Cardiac fibroblast (primary cell): ENCODE measurements at regions not wholly inside any gene's neighbourhood (a gene's known extent, or its start where the extent isn't known, plus 50 kb on each side); places are given as distances from the start of the nearest gene placed in this dataset.

Experiments
- DNase-seq, 2 donors: peaks; one replicate each; pipeline versions ENCODE4 v3.0.0 to v3.0.0-alpha.2; 2010; ENCODE audit warnings: low read depth in 2 of 2
- H3K4me3 ChIP-seq, 2 donors: replicated peaks in 1 of 2; 1 replicate in 1 of 2; 2 replicates in 1 of 2; pipeline ENCODE4 v1.5.1; 2011; ENCODE audit warnings: low read depth in 2 of 2, low read length in 2 of 2, mild to moderate bottlenecking in 2 of 2, moderate library complexity in 1 of 2
- TF ChIP-seq, protein P1 (sequence below): IDR thresholded peaks from one replicate; pipeline ENCODE4 v1.5.1; 2011; ENCODE audit warnings: low read depth, mild to moderate bottlenecking, low read length, inconsistent platforms

DNA sequence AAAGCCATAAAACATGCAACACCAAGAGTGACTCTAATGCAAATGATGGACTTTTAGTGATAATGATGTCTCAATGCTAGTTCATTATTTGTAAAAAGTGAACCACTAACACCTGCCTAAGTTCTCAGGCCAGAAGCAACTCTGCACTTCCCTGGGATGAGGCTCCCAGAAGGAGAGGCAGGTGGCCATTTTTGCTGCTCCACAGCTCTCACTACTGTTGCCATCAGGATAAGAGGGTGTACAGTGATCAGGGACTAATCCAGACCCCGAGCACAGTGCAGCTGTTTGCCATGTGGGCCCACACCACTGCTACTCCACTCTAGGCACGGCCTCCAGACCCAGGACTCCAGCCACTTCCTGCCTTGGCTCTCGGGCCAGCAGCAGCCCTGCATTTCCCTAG is 828.3 kb upstream of the MIR17HG start:
- no peak overlapping the region for H3K4me3 ChIP-seq
- DNase-seq: no peak
- TF ChIP-seq, protein P1, sequence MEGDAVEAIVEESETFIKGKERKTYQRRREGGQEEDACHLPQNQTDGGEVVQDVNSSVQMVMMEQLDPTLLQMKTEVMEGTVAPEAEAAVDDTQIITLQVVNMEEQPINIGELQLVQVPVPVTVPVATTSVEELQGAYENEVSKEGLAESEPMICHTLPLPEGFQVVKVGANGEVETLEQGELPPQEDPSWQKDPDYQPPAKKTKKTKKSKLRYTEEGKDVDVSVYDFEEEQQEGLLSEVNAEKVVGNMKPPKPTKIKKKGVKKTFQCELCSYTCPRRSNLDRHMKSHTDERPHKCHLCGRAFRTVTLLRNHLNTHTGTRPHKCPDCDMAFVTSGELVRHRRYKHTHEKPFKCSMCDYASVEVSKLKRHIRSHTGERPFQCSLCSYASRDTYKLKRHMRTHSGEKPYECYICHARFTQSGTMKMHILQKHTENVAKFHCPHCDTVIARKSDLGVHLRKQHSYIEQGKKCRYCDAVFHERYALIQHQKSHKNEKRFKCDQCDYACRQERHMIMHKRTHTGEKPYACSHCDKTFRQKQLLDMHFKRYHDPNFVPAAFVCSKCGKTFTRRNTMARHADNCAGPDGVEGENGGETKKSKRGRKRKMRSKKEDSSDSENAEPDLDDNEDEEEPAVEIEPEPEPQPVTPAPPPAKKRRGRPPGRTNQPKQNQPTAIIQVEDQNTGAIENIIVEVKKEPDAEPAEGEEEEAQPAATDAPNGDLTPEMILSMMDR: no peak

DNA sequence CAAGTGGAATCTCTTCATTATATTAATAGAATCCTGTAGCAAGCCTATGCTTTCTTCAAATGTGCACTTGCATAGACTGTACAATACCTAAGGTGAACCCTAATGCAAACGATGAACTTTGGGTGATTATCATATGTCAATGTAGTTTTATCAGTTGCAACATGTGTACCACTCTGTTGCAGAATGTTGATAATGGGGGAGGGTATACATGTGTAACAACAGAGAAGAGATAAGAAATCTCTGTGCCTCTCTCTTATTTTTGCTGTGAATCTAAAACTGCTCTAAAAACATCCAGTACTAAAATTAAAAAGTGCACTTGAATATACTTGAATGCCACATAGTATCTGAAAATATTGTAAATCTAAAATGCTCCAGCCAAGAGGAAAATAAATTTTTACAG is 820.8 kb upstream of the MIR17HG start:
- DNase-seq: no peak
- TF ChIP-seq, protein P1: no peak
- no peak overlapping the region for H3K4me3 ChIP-seq

DNA sequence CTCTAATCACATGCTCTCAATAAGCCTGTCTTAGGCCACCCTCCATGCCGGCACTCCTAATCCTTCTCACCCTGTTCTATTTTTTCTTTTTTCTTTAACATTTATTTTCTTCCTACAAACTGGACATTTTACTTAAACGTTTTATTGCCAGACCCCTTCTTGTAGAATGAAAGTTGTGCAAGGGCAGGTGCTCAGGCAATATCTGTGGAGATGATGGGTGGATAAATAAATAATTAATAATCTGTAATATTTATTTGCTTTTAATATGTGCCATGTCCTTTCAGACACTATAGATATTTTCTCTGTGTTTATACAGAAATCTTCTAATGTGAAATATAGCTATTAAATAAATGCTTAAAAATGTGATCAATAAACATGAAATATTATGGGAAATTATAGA is 815.7 kb upstream of the MIR17HG start:
- DNase-seq: no peak
- no peak overlapping the region for H3K4me3 ChIP-seq
- TF ChIP-seq, protein P1: no peak

DNA sequence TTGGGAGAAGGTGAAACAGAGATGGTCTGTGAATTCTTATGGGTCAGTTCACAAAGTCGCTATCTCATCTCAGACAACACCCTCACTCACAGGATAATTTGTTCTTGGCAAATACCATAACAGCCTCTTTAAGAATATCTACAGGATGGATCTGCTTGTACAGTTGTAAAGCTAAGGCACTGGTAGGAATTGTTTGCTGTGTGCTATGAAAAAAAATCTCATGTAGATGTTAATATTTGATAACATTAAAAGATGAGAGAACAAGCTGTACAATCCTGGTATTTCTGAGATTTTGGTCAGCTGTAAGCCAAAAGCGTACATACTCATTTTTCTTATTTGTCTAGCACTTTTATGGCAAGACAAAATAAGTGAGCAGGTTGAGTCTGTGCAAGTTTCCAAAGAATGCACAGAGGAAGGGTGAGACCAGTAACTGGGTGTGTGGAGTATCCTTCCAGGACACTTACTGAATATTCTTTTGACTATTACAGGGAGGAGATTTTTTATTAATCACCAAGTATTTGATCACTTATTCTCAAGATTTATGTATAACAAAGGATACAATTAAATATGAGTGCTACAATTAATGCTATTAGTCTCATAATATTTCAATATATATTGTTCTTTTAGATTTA is 814.5 kb upstream of the MIR17HG start:
- DNase-seq: no peak
- TF ChIP-seq, protein P1: no peak
- no peak overlapping the region for H3K4me3 ChIP-seq

DNA sequence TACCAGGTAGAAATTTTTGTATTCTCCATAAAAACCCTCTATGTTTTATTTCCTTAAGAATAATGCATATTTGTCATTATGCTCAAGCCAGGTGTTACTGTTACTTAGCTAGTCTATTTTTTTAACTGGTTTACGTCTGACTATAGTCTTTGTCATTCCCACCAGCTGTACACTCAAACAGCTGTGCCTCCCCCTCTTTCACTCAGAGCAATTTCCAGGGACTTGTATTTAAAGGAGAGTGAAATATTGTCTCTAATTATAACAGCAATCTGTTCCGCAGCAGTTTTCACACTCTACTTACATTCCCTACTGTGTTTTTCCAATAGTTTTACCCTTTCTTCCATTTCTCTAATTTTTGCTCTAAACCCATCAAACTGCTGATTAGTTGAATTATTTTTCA is 813.6 kb upstream of the MIR17HG start:
- TF ChIP-seq, protein P1: no peak
- no peak for DNase-seq
- no peak overlapping the region for H3K4me3 ChIP-seq

DNA sequence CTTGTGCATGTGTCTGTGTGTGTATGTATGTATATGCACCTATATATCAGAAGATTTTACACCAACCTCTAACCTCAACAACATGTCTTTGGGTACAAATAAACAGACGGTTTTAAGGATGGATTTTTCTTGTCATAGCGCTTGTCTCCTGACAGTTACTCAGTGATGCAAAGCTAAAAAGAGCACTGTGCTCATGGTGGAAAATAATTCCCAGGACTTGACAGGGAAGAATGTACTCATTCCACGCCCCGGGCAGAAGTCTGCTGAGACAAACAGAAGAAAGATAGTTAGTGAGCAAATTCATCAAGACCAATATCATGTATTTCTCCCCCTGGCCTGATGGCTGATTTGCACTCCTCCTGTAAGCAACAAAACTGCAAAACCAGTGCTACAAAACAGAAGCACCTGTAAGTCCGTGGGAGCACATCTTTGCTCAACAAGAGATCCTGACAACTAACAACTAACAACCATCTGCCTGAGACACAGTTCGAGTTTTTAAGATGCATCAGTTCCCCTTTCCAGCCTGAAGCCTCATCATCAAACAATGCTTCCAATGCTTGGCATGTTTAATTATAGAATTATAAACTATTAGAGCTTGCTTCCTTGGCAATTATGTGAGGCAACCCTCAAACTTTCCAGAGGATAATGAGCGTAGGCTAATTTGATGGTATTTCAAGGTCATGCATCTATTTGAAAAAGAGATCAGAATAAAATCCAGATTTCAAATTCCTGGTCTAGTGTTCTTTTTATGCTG is 812.7 kb upstream of the MIR17HG start:
- DNase-seq: no peak
- no peak overlapping the region for H3K4me3 ChIP-seq
- TF ChIP-seq, protein P1: no peak
